IMR-90 (cell line): ENCODE measurements at regions not wholly inside any gene's neighbourhood (a gene's known extent, or its start where the extent isn't known, plus 50 kb on each side); places are given as distances from the start of the nearest gene placed in this dataset.

ENCODE experiments used
- ATAC-seq: fragments of 200-7000 bp; cut with Tn5 transposase; 2 replicates; pipeline ENCODE4 v1.9.1; 2020; ENCODE audit warnings: low read depth, mild to moderate bottlenecking, moderate library complexity
- BruUV-seq: library from RNA; stranded (reverse); fragments of 400-500 nt; replicated peaks from 2 replicates; lab custom pipeline; 2021; lab: Mats Ljungman, UMichigan
- CTCF ChIA-PET: fragments of 300-600 bp; formaldehyde crosslinking; extraction: SDS; loops from one replicate; lab custom pipeline; 2021; ENCODE audit warnings: antibody characterized with exemption; lab: Yijun Ruan, JAX
- POLR2A ChIA-PET: fragments of 300-600 bp; sonication (Branson Sonifier 250); formaldehyde crosslinking; loops from one replicate; lab custom pipeline; 2022; ENCODE audit warnings: antibody characterized with exemption; ENCODE audit not compliant: unreplicated experiment; lab: Charles Lee
- DNase-seq: peaks from one replicate; pipeline ENCODE4 v3.0.0; 2013
- H2AFZ ChIP-seq: replicated peaks from 2 replicates; pipeline ENCODE3; 2013; ENCODE audit warnings: low read length, mild to moderate bottlenecking; ENCODE audit not compliant: poor library complexity
- H2AK5ac ChIP-seq: 2 replicates; pipeline ENCODE4 v1.6.1; 2013; ENCODE audit warnings: low read depth, low read length, inconsistent platforms
- H2AK9ac ChIP-seq: replicated peaks from 2 replicates; pipeline ENCODE3; 2013; ENCODE audit warnings: mild to moderate bottlenecking, low read depth, low read length, moderate library complexity; ENCODE audit not compliant: poor library complexity
- H2BK120ac ChIP-seq: 2 replicates; pipeline ENCODE4 v1.6.1; 2013; ENCODE audit warnings: low read depth, low read length, inconsistent platforms
- H2BK15ac ChIP-seq: 3 replicates; pipeline ENCODE4 v1.6.1; 2013; ENCODE audit warnings: low read depth, low read length, inconsistent platforms
- H2BK20ac ChIP-seq: 2 replicates; pipeline ENCODE4 v1.6.1; 2013; ENCODE audit warnings: low read depth, mild to moderate bottlenecking, inconsistent platforms, low read length, moderate library complexity
- H2BK5ac ChIP-seq: 2 replicates; pipeline ENCODE4 v1.6.1; 2013; ENCODE audit warnings: mild to moderate bottlenecking, low read depth, low read length, inconsistent platforms; ENCODE audit not compliant: poor library complexity, severe bottlenecking
- H3K14ac ChIP-seq: replicated peaks from 2 replicates; pipeline ENCODE4 v1.6.1; 2013; ENCODE audit warnings: low read depth, low read length, inconsistent platforms
- H3K18ac ChIP-seq: 2 replicates; pipeline ENCODE4 v1.6.1; 2013; ENCODE audit warnings: low read depth, low read length, control low read depth
- H3K23ac ChIP-seq: 2 replicates; pipeline ENCODE4 v1.6.1; 2013; ENCODE audit warnings: low read depth, low read length, inconsistent platforms
- H3K27ac ChIP-seq: 2 replicates; pipeline ENCODE4 v1.5.1; 2013; ENCODE audit warnings: mild to moderate bottlenecking, control low read depth, low read length; ENCODE audit not compliant: insufficient read depth
- H3K27me3 ChIP-seq: 2 replicates; pipeline ENCODE4 v1.6.1; 2013; ENCODE audit warnings: low read length; ENCODE audit not compliant: control insufficient read depth, insufficient read depth
- H3K36me3 ChIP-seq: 2 replicates; pipeline ENCODE4 v1.6.1; 2013; ENCODE audit warnings: low read length, mixed read lengths; ENCODE audit not compliant: control insufficient read depth, insufficient read depth
- H3K4ac ChIP-seq: 2 replicates; pipeline ENCODE4 v1.6.1; 2013; ENCODE audit warnings: low read depth, low read length, inconsistent platforms
- H3K4me1 ChIP-seq: 2 replicates; pipeline ENCODE4 v1.6.1; 2013; ENCODE audit warnings: low read length, mixed read lengths; ENCODE audit not compliant: control insufficient read depth, insufficient read depth
- H3K4me2 ChIP-seq: 2 replicates; pipeline ENCODE4 v1.6.1; 2013; ENCODE audit warnings: low read depth, mild to moderate bottlenecking, control low read depth, low read length, moderate library complexity
- H3K4me3 ChIP-seq: 2 replicates; pipeline ENCODE4 v1.5.1; 2013; ENCODE audit warnings: low read depth, mild to moderate bottlenecking, control low read depth, low read length, moderate library complexity; ENCODE audit not compliant: insufficient read depth
- H3K56ac ChIP-seq: 2 replicates; pipeline ENCODE4 v1.6.1; 2013; ENCODE audit warnings: low read length, inconsistent platforms; ENCODE audit not compliant: insufficient read depth; ENCODE audit errors: extremely low read depth
- H3K79me1 ChIP-seq, 2 experiments: 2 replicates each; pipeline ENCODE4 v1.6.1; 2013; ENCODE audit warnings: low read length in 2 of 2, inconsistent platforms in 1 of 2, low read depth in 1 of 2
- H3K9ac ChIP-seq: 2 replicates; pipeline ENCODE4 v1.6.1; 2013; ENCODE audit warnings: low read depth, low read length, control low read depth
- H3K9me1 ChIP-seq: 2 replicates; pipeline ENCODE4 v1.6.1; 2013; ENCODE audit warnings: low read length, inconsistent platforms; ENCODE audit not compliant: insufficient read depth
- H3K9me3 ChIP-seq: 2 replicates; pipeline ENCODE4 v1.6.1; 2013; ENCODE audit warnings: low read length; ENCODE audit not compliant: control insufficient read depth, insufficient read depth
- H4K20me1 ChIP-seq: 2 replicates; pipeline ENCODE4 v1.6.1; 2013; ENCODE audit warnings: low read length, inconsistent platforms; ENCODE audit not compliant: insufficient read depth
- H4K5ac ChIP-seq: 2 replicates; pipeline ENCODE4 v1.6.1; 2013; ENCODE audit warnings: mild to moderate bottlenecking, low read depth, low read length, control low read depth
- H4K8ac ChIP-seq, 2 experiments: 2 replicates each; pipeline ENCODE4 v1.6.1; 2013; ENCODE audit warnings: low read depth in 2 of 2, low read length in 2 of 2, control low read depth in 1 of 2, inconsistent platforms in 1 of 2
- H4K91ac ChIP-seq: 2 replicates; pipeline ENCODE4 v1.6.1; 2013; ENCODE audit warnings: low read depth, low read length, inconsistent platforms; ENCODE audit not compliant: insufficient read depth
- BHLHE40 ChIP-seq: fragments of 150-350 bp; IDR thresholded peaks from 2 replicates; pipeline ENCODE4 v1.6.1; 2016; ENCODE audit warnings: mild to moderate bottlenecking, low read depth, low read length
- CEBPB ChIP-seq: IDR thresholded peaks from 2 replicates; pipeline ENCODE4 v1.6.1; 2012; ENCODE audit warnings: low read depth, low read length, improper control_type of control experiment
- FOS ChIP-seq: fragments of 150-350 bp; IDR thresholded peaks from 2 replicates; pipeline ENCODE4 v1.6.1; 2016; ENCODE audit warnings: low read depth, low read length
- MAFK ChIP-seq: IDR thresholded peaks from 2 replicates; pipeline ENCODE4 v1.6.1; 2012; ENCODE audit warnings: low read depth, low read length, improper control_type of control experiment
- MAZ ChIP-seq: IDR thresholded peaks from 2 replicates; pipeline ENCODE4 v1.6.1; 2012; ENCODE audit warnings: low read depth, mild to moderate bottlenecking, low read length, improper control_type of control experiment, moderate library complexity, borderline replicate concordance
- MXI1 ChIP-seq: IDR thresholded peaks from 2 replicates; pipeline ENCODE4 v1.6.1; 2012; ENCODE audit warnings: low read depth, mild to moderate bottlenecking, low read length, moderate library complexity, borderline replicate concordance
- NFE2L2 ChIP-seq: fragments of 150-350 bp; IDR thresholded peaks from 2 replicates; pipeline ENCODE4 v1.6.1; 2016; ENCODE audit warnings: low read depth, mild to moderate bottlenecking, low read length
- POLR2A ChIP-seq: IDR thresholded peaks from 2 replicates; pipeline ENCODE4 v1.6.1; 2012; ENCODE audit warnings: mild to moderate bottlenecking, low read depth, low read length
- RAD21 ChIP-seq: IDR thresholded peaks from 2 replicates; pipeline ENCODE4 v1.6.1; 2012; ENCODE audit warnings: low read length, improper control_type of control experiment
- RCOR1 ChIP-seq: IDR thresholded peaks from 2 replicates; pipeline ENCODE4 v1.6.1; 2012; ENCODE audit warnings: mild to moderate bottlenecking, low read length, improper control_type of control experiment; ENCODE audit not compliant: insufficient replicate concordance
- SMC3 ChIP-seq: fragments of 150-350 bp; IDR thresholded peaks from 2 replicates; pipeline ENCODE4 v1.6.1; 2016; ENCODE audit warnings: low read depth, mild to moderate bottlenecking, antibody characterized with exemption, low read length, moderate library complexity
- WGBS, 2 experiments: methylation state at CpG; one replicate each; pipeline versions ENCODE4 v1.1.5 to v1.1.7; 2013; ENCODE audit warnings: missing lambda C conversion rate in 2 of 2; ENCODE audit not compliant: insufficient read length in 1 of 2; ENCODE audit errors: extremely low coverage in 2 of 2; 5-methylcytosine and 5-hydroxymethylcytosine counted together
- dilution Hi-C: fragments of 300-500 bp; cut with HindIII; formaldehyde crosslinking; loops from one replicate; pipeline ENCODE4 v1.14.3; 2018; ENCODE audit warnings: low sequenced_read_pairs; ENCODE audit not compliant: unreplicated experiment
- in situ Hi-C: fragments of 300-500 bp; cut with MboI; formaldehyde crosslinking; loops from 3 replicates; pipeline ENCODE4 v1.14.3; 2019; ENCODE audit warnings: low sequenced_read_pairs, inconsistent platforms, mixed read lengths
- intact Hi-C: fragments of 100-400 bp; cut with micrococcal nuclease; formaldehyde crosslinking; loops from 2 replicates; pipeline ENCODE4 v1.10.0; 2022
- TF ChIP-seq, protein P1 (sequence below): conservative IDR thresholded peaks from 2 replicates; pipeline ENCODE4 v1.5.1; 2012; ENCODE audit warnings: mild to moderate bottlenecking, low read depth, low read length, improper control_type of control experiment
- TF ChIP-seq, protein P2 (sequence below): fragments of 150-350 bp; IDR thresholded peaks from 2 replicates; pipeline ENCODE4 v1.6.1; 2017; ENCODE audit warnings: mild to moderate bottlenecking, antibody characterized with exemption, low read length, low read depth
- TF ChIP-seq, protein P3 (sequence below): fragments of 150-350 bp; IDR thresholded peaks from 2 replicates; pipeline ENCODE4 v1.6.1; 2016; ENCODE audit warnings: low read depth, mild to moderate bottlenecking, low read length, moderate library complexity, borderline replicate concordance

DNA sequence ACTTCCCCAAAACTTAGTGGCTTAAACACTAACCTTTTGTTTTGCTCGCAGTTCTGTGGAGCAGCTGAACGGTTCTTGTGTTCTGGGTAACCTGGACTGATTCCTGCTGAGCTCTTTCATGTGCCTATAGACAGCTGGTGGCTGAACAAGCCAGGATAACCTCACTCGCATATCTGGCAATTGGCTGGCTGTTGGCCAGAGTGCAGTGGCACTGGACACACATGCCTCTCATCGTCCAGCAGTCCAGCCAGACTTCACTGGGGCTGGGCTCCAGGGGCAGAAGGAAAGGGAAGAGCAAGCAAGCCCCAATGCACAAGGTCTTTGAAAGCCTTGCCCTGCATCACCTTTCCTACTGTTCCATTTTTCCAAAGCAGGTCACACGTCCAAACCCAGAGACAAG lies 53.6 kb upstream of the GATA2 start:
- H3K27ac ChIP-seq: no peak overlapping the region
- no peak overlapping the region for H3K4me2 ChIP-seq
- H2AK5ac ChIP-seq: peak overlapping the region; percentile 51; the same call in 1 of the 2 replicates
- H3K18ac ChIP-seq: no peak overlapping the region
- H2AFZ ChIP-seq: no peak overlapping the region
- in situ Hi-C loops (no loop called here), intact Hi-C loops (no loop called here), dilution Hi-C loops (no loop called here)
- H3K79me1 ChIP-seq: no peaks in the 10 kb centered on the region
- peaks cover 19% of the 10 kb centered on the region for H3K9me1 ChIP-seq
- H2AK9ac ChIP-seq: no peak overlapping the region
- CTCF ChIA-PET: no interaction called here
- H3K14ac ChIP-seq: peak overlapping the region; percentile 64
- peaks cover 8% of the 10 kb centered on the region for H3K9me3 ChIP-seq
- H2BK15ac ChIP-seq: peak overlapping the region; percentile 88; the same call in 1 of the 3 replicates
- H4K8ac ChIP-seq: peak overlapping the region; percentile 14 to 89; a peak in 2 of 4 replicates
- no peaks in the 10 kb centered on the region for H3K36me3 ChIP-seq
- H3K56ac ChIP-seq: no peak overlapping the region
- BruUV-seq: no TSS peak
- peaks cover 22% of the 10 kb centered on the region for H3K4me1 ChIP-seq
- TF ChIP-seq SMC3 (no peak), MXI1 (no peak), RAD21 (no peak), FOS (no peak), CEBPB (no peak), MAZ (no peak), MAFK (no peak), RCOR1 (no peak), NFE2L2 (no peak), POLR2A (no peak), BHLHE40 (no peak)
- TF ChIP-seq, protein P1, sequence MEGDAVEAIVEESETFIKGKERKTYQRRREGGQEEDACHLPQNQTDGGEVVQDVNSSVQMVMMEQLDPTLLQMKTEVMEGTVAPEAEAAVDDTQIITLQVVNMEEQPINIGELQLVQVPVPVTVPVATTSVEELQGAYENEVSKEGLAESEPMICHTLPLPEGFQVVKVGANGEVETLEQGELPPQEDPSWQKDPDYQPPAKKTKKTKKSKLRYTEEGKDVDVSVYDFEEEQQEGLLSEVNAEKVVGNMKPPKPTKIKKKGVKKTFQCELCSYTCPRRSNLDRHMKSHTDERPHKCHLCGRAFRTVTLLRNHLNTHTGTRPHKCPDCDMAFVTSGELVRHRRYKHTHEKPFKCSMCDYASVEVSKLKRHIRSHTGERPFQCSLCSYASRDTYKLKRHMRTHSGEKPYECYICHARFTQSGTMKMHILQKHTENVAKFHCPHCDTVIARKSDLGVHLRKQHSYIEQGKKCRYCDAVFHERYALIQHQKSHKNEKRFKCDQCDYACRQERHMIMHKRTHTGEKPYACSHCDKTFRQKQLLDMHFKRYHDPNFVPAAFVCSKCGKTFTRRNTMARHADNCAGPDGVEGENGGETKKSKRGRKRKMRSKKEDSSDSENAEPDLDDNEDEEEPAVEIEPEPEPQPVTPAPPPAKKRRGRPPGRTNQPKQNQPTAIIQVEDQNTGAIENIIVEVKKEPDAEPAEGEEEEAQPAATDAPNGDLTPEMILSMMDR: no peak
- TF ChIP-seq, protein P2, sequence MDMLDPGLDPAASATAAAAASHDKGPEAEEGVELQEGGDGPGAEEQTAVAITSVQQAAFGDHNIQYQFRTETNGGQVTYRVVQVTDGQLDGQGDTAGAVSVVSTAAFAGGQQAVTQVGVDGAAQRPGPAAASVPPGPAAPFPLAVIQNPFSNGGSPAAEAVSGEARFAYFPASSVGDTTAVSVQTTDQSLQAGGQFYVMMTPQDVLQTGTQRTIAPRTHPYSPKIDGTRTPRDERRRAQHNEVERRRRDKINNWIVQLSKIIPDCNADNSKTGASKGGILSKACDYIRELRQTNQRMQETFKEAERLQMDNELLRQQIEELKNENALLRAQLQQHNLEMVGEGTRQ: no peak
- TF ChIP-seq, protein P3, sequence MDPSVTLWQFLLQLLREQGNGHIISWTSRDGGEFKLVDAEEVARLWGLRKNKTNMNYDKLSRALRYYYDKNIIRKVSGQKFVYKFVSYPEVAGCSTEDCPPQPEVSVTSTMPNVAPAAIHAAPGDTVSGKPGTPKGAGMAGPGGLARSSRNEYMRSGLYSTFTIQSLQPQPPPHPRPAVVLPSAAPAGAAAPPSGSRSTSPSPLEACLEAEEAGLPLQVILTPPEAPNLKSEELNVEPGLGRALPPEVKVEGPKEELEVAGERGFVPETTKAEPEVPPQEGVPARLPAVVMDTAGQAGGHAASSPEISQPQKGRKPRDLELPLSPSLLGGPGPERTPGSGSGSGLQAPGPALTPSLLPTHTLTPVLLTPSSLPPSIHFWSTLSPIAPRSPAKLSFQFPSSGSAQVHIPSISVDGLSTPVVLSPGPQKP: no peak
- WGBS, 2 experiments: 88% methylated on average over 1 of the region's 5 CpGs; no CpG with 5 or more reads in 1 of the 2 experiments
- H3K27me3 ChIP-seq: peaks cover 7% of the 10 kb centered on the region
- no peak overlapping the region for H3K9ac ChIP-seq
- H3K4ac ChIP-seq: peak overlapping the region; percentile 87
- peak overlapping the region; percentile 53 for H2BK120ac ChIP-seq
- ATAC-seq: no peak
- H2BK20ac ChIP-seq: peak overlapping the region; percentile 73
- POLR2A ChIA-PET: no interaction called here
- H3K23ac ChIP-seq: no peak overlapping the region
- 0 out of 2 replicates have a peak overlapping the region, but pooled peaks have one; percentile 40 for H4K91ac ChIP-seq
- H2BK5ac ChIP-seq: no peak overlapping the region
- no peak overlapping the region for H3K4me3 ChIP-seq
- H4K20me1 ChIP-seq: no peaks in the 10 kb centered on the region
- DNase-seq: no peak
- H4K5ac ChIP-seq: no peak overlapping the region
